ENCODE measurements at regions not wholly inside any gene's neighbourhood (a gene's known extent, or its start where the extent isn't known, plus 50 kb on each side); places are given as distances from the start of the nearest gene placed in this dataset.
A peak's percentile ranks its signal among the peaks of the same experiment; 100 is the strongest.

GRCh38 chr5:139733698-139734538 is 61.7 kb upstream of the PSD2 start:
- DNase-seq: peak in 1 of 2 experiments; percentile 24

GRCh38 chr5:139734539-139734916 is 61.1 kb upstream of the PSD2 start:
- DNase-seq: no peak

- DNase-seq: peak in 1 of 2 experiments; percentile 51
These were observed 57.1 kb upstream of the PSD2 start for GRCh38 chr5:139738193-139739149.

GRCh38 chr5:139739150-139739974 is 56.2 kb upstream of the PSD2 start:
- peak in 1 of 2 experiments; percentile 31 for DNase-seq

GRCh38 chr5:139740138-139740991 is 55.2 kb upstream of the PSD2 start:
- DNase-seq: no peak

GRCh38 chr5:139740992-139741672 is 54.5 kb upstream of the PSD2 start:
- no peak for DNase-seq

GRCh38 chr5:139741823-139742172 is 53.8 kb upstream of the PSD2 start:
- no peak for DNase-seq

- no peak for DNase-seq
These were observed 53.3 kb upstream of the PSD2 start for GRCh38 chr5:139742173-139742903.

- DNase-seq: no peak
These were observed 52.4 kb upstream of the PSD2 start for GRCh38 chr5:139743001-139743771.

- DNase-seq: no peak
These were observed 51.8 kb upstream of the PSD2 start for GRCh38 chr5:139743804-139744203.

- DNase-seq: peak; percentile 77 to 78
These were observed 51.0 kb upstream of the PSD2 start for GRCh38 chr5:139744471-139745131.

GRCh38 chr5:139745132-139745799 is 50.3 kb upstream of the PSD2 start:
- peak in 1 of 2 experiments; percentile 74 for DNase-seq

GRCh38 chr5:139745800-139746690 is 49.6 kb upstream of the PSD2 start:
- DNase-seq: peak; percentile 42 to 46

All from SHP77 (cell line).